Suprapubic skin (tissue), 4 donors: ENCODE measurements at regions not wholly inside any gene's neighbourhood (a gene's known extent, or its start where the extent isn't known, plus 50 kb on each side); places are given as distances from the start of the nearest gene placed in this dataset.

Experiments used
- DNase-seq, 2 donors: peaks; one replicate each; pipeline ENCODE4 v3.0.0-alpha.2; 2019; ENCODE audit warnings: low spot score in 2 of 2
- H3K27ac ChIP-seq: fragments of 200-600 bp; sonication (generic); one replicate; pipeline ENCODE4 v1.5.1; 2019
- H3K27me3 ChIP-seq: fragments of 200-600 bp; sonication (generic); one replicate; pipeline ENCODE4 v1.5.1; 2019
- H3K36me3 ChIP-seq: fragments of 200-600 bp; sonication (generic); one replicate; pipeline ENCODE4 v1.5.1; 2019
- H3K4me1 ChIP-seq: fragments of 200-600 bp; sonication (generic); one replicate; pipeline ENCODE4 v1.5.1; 2019
- H3K4me3 ChIP-seq: fragments of 200-600 bp; sonication (generic); one replicate; pipeline ENCODE4 v1.5.1; 2019; ENCODE audit warnings: mild to moderate bottlenecking
- H3K9me3 ChIP-seq: fragments of 200-600 bp; sonication (generic); one replicate; pipeline ENCODE4 v1.5.1; 2019
- EP300 ChIP-seq: sonication (generic); formaldehyde crosslinking; IDR thresholded peaks from one replicate; pipeline ENCODE4 v1.6.1; 2017; ENCODE audit warnings: antibody characterized with exemption
- POLR2A ChIP-seq, 2 donors: fragments of 450-650 bp; IDR thresholded peaks; one replicate each; pipeline ENCODE4 v1.6.1; 2017; ENCODE audit warnings: antibody characterized with exemption in 2 of 2, mild to moderate bottlenecking in 2 of 2, moderate library complexity in 2 of 2
- POLR2AphosphoS5 ChIP-seq, 3 donors: sonication (generic); formaldehyde crosslinking; IDR thresholded peaks; one replicate each; pipeline ENCODE4 v1.6.1; 2017; ENCODE audit warnings: antibody characterized with exemption in 3 of 3
- WGBS: methylation state at CpG from one replicate; pipeline ENCODE4 v1.1.5; 2018; 5-methylcytosine and 5-hydroxymethylcytosine counted together
- TF ChIP-seq, protein P1 (sequence below), 2 donors: fragments of 200-600 bp in 1 of 2; fragments of 450-650 bp in 1 of 2; sonication (generic) in 1 of 2; IDR thresholded peaks; one replicate each; pipeline ENCODE4 v1.5.1; 2016 to 2019; ENCODE audit warnings: antibody characterized with exemption in 2 of 2, mild to moderate bottlenecking in 1 of 2, moderate library complexity in 1 of 2

DNA sequence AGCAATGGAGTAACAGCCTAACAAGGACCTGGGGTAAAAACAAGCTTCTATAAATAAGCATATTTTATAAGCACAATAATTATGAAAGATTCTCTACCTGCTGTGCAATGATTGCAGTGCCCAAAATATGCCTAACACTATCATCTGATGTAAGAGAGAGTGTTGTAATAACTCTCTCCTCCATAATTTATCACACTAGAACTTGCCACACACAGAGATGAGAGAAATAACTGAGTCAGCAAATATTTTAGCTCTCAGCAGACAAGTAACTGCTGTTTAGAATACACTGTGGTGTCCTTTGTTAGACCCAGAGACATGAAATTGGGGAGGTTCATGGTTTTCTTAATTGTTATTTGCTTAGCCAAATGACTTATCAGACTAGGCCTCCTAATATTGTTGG, 105.3 kb upstream of the ACP3 start:
- H3K27me3 ChIP-seq = no peaks in the 10 kb centered on the region
- H3K4me1 ChIP-seq = peaks cover 7% of the 10 kb centered on the region
- no peak overlapping the region for H3K27ac ChIP-seq
- no peaks in the 10 kb centered on the region for H3K9me3 ChIP-seq
- DNase-seq = no peak
- H3K36me3 ChIP-seq = no peaks in the 10 kb centered on the region
- H3K4me3 ChIP-seq = no peak overlapping the region
- TF ChIP-seq, protein P1, sequence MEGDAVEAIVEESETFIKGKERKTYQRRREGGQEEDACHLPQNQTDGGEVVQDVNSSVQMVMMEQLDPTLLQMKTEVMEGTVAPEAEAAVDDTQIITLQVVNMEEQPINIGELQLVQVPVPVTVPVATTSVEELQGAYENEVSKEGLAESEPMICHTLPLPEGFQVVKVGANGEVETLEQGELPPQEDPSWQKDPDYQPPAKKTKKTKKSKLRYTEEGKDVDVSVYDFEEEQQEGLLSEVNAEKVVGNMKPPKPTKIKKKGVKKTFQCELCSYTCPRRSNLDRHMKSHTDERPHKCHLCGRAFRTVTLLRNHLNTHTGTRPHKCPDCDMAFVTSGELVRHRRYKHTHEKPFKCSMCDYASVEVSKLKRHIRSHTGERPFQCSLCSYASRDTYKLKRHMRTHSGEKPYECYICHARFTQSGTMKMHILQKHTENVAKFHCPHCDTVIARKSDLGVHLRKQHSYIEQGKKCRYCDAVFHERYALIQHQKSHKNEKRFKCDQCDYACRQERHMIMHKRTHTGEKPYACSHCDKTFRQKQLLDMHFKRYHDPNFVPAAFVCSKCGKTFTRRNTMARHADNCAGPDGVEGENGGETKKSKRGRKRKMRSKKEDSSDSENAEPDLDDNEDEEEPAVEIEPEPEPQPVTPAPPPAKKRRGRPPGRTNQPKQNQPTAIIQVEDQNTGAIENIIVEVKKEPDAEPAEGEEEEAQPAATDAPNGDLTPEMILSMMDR (IDR thresholded peaks at IDR 0.05) = no peak
- TF ChIP-seq POLR2A (IDR thresholded peaks at IDR 0.05) (no peak), POLR2AphosphoS5 (IDR thresholded peaks at IDR 0.05) (no peak), EP300 (no peak)

- no peak for TF ChIP-seq POLR2A (IDR thresholded peaks at IDR 0.05)
- no peak overlapping the region for H3K27ac ChIP-seq
Measured at GRCh38 chr3:132218817-132219755, 98.1 kb upstream of the ACP3 start.

GRCh38 chr3:132220986-132221385, 96.2 kb upstream of the ACP3 start:
- Histone ChIP-seq H3K4me1 (peaks cover 6% of the 10 kb centered on the region), H3K27ac (no peak overlapping the region), H3K9me3 (no peaks in the 10 kb centered on the region), H3K4me3 (no peak overlapping the region), H3K36me3 (no peaks in the 10 kb centered on the region), H3K27me3 (no peaks in the 10 kb centered on the region)
- 37% methylated on average over 4 of the region's 4 CpGs for WGBS
- TF ChIP-seq, protein P1 (IDR thresholded peaks at IDR 0.05) = no peak
- TF ChIP-seq POLR2A (IDR thresholded peaks at IDR 0.05) = no peak
- TF ChIP-seq POLR2AphosphoS5 (IDR thresholded peaks at IDR 0.05) = no peak
- no peak for TF ChIP-seq EP300
- no peak for DNase-seq

More at GRCh38 chr3:132218817-132219755, 98.1 kb upstream of the ACP3 start:
- H3K36me3 ChIP-seq = no peaks in the 10 kb centered on the region
- DNase-seq = no peak
- no peaks in the 10 kb centered on the region for H3K9me3 ChIP-seq
- 73% methylated on average over 3 of the region's 3 CpGs for WGBS
- H3K4me3 ChIP-seq = no peak overlapping the region
- H3K4me1 ChIP-seq = peaks cover 6% of the 10 kb centered on the region
- H3K27me3 ChIP-seq = no peaks in the 10 kb centered on the region

DNA sequence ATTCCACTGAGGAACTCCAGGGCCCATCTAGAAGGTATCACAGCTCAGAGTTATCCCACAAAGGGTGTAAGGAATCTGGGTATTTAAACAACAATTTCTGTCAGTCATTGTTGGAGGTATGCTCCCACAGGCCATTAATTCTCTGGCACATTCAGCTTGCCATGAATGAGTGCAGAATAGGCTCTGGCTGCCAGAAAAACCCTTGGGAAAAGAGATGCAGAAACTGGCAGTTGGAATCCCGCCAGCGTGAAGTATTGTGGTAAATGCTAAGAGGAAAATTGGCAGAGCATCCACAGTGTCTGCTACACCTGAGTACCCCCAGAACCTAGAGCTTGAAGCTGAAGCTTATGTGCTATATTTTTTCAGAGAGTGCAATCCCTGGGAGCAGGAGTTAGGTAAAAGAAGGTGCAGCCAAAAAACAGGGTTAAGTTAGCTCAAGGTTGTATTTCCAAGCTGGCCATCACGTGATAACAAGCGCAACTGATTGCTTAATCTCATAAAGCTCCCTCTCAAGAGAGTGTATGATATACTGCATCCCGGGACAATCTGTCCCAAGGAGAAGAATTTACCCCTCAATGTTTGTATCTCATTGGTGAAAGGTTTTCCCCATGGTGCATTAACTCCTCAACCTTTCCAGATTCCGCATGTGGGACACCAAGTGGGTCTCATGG, 94.2 kb upstream of the ACP3 start:
- 44% methylated on average over 6 of the region's 6 CpGs for WGBS
- Histone ChIP-seq H3K36me3 (no peaks in the 10 kb centered on the region), H3K4me3 (no peak overlapping the region), H3K27ac (no peak overlapping the region), H3K27me3 (no peaks in the 10 kb centered on the region), H3K4me1 (peaks cover 6% of the 10 kb centered on the region), H3K9me3 (no peaks in the 10 kb centered on the region)
- no peak for TF ChIP-seq POLR2AphosphoS5 (IDR thresholded peaks at IDR 0.05)
- no peak for TF ChIP-seq EP300
- TF ChIP-seq, protein P1 (IDR thresholded peaks at IDR 0.05) = no peak
- no peak for TF ChIP-seq POLR2A (IDR thresholded peaks at IDR 0.05)
- DNase-seq = no peak

- Histone ChIP-seq H3K4me1 (peaks cover 6% of the 10 kb centered on the region), H3K36me3 (no peaks in the 10 kb centered on the region), H3K9me3 (no peaks in the 10 kb centered on the region), H3K4me3 (no peak overlapping the region), H3K27me3 (no peaks in the 10 kb centered on the region), H3K27ac (no peak overlapping the region)
- no peak for DNase-seq
- TF ChIP-seq EP300 (no peak), POLR2A (IDR thresholded peaks at IDR 0.05) (no peak), POLR2AphosphoS5 (IDR thresholded peaks at IDR 0.05) (no peak)
- TF ChIP-seq, protein P1 (IDR thresholded peaks at IDR 0.05) = no peak
- 79% methylated on average over 2 of the region's 2 CpGs for WGBS
Measured at GRCh38 chr3:132225664-132226063, 91.5 kb upstream of the ACP3 start.
